HL-60 (cell line): ENCODE measurements at regions not wholly inside any gene's neighbourhood (a gene's known extent, or its start where the extent isn't known, plus 50 kb on each side); places are given as distances from the start of the nearest gene placed in this dataset.

Source experiments
- DNase-seq, 2 experiments: peaks; one replicate each; pipeline ENCODE4 v3.0.0-alpha.2; 2010 to 2020; ENCODE audit warnings: low read depth in 1 of 2, low spot score in 1 of 2
- H3K27ac ChIP-seq: fragments of 250-450 bp; sonication (Bioruptor Pico); replicated peaks from 2 replicates; pipeline ENCODE4 v1.5.1; 2020; ENCODE audit warnings: mild to moderate bottlenecking, moderate library complexity
- H3K27me3 ChIP-seq: fragments of 250-450 bp; sonication (Bioruptor Pico); 2 replicates; pipeline ENCODE4 v1.5.1; 2021; ENCODE audit warnings: mild to moderate bottlenecking, moderate library complexity; ENCODE audit not compliant: insufficient read depth, poor library complexity, severe bottlenecking
- H3K4me3 ChIP-seq: replicated peaks from 2 replicates; pipeline ENCODE4 v1.5.1; 2011; ENCODE audit warnings: mild to moderate bottlenecking, control low read depth, low read length; ENCODE audit not compliant: insufficient read depth
- GABPA ChIP-seq: IDR thresholded peaks from 2 replicates; pipeline ENCODE4 v1.6.1; 2012; ENCODE audit warnings: low read depth
- POLR2AphosphoS5 ChIP-seq: IDR thresholded peaks from 2 replicates; pipeline ENCODE4 v1.6.1; 2012; ENCODE audit warnings: low read depth
- SPI1 ChIP-seq: IDR thresholded peaks from 2 replicates; pipeline ENCODE4 v1.6.1; 2012; ENCODE audit warnings: low read depth, mild to moderate bottlenecking, borderline replicate concordance
- TF ChIP-seq, protein P1 (sequence below): IDR thresholded peaks from 2 replicates; pipeline ENCODE4 v1.6.1; 2012; ENCODE audit warnings: low read depth; ENCODE audit not compliant: insufficient replicate concordance
- TF ChIP-seq, protein P2 (sequence below): IDR thresholded peaks from one replicate; pipeline ENCODE4 v1.5.1; 2011; ENCODE audit warnings: low read length, control low read depth, inconsistent platforms; ENCODE audit not compliant: insufficient read depth

DNA sequence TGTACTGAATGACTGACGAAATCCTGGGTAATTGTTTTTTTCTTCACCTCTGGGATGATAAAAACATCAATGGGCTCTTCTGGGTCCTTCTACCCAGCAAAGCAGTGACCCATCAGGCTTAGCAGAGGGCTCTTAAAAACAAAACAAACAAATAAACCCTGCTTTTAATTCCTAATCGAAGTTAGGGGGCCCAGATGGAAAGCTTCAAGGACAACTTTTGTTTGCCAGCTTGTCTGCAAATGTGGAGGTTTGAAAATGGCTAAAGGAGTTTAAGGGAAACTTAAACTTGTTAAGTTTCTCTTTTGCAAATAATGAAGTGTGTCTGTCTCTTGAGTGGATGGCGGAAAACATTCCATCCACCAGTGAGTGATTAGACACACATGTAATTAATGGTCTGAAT is 327.2 kb downstream of the SATB2 start:
- H3K27ac ChIP-seq, result no peak overlapping the region
- no peak for DNase-seq
- TF ChIP-seq, protein P1, sequence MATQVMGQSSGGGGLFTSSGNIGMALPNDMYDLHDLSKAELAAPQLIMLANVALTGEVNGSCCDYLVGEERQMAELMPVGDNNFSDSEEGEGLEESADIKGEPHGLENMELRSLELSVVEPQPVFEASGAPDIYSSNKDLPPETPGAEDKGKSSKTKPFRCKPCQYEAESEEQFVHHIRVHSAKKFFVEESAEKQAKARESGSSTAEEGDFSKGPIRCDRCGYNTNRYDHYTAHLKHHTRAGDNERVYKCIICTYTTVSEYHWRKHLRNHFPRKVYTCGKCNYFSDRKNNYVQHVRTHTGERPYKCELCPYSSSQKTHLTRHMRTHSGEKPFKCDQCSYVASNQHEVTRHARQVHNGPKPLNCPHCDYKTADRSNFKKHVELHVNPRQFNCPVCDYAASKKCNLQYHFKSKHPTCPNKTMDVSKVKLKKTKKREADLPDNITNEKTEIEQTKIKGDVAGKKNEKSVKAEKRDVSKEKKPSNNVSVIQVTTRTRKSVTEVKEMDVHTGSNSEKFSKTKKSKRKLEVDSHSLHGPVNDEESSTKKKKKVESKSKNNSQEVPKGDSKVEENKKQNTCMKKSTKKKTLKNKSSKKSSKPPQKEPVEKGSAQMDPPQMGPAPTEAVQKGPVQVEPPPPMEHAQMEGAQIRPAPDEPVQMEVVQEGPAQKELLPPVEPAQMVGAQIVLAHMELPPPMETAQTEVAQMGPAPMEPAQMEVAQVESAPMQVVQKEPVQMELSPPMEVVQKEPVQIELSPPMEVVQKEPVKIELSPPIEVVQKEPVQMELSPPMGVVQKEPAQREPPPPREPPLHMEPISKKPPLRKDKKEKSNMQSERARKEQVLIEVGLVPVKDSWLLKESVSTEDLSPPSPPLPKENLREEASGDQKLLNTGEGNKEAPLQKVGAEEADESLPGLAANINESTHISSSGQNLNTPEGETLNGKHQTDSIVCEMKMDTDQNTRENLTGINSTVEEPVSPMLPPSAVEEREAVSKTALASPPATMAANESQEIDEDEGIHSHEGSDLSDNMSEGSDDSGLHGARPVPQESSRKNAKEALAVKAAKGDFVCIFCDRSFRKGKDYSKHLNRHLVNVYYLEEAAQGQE, result no peak
- no peak for TF ChIP-seq GABPA
- TF ChIP-seq, protein P2, sequence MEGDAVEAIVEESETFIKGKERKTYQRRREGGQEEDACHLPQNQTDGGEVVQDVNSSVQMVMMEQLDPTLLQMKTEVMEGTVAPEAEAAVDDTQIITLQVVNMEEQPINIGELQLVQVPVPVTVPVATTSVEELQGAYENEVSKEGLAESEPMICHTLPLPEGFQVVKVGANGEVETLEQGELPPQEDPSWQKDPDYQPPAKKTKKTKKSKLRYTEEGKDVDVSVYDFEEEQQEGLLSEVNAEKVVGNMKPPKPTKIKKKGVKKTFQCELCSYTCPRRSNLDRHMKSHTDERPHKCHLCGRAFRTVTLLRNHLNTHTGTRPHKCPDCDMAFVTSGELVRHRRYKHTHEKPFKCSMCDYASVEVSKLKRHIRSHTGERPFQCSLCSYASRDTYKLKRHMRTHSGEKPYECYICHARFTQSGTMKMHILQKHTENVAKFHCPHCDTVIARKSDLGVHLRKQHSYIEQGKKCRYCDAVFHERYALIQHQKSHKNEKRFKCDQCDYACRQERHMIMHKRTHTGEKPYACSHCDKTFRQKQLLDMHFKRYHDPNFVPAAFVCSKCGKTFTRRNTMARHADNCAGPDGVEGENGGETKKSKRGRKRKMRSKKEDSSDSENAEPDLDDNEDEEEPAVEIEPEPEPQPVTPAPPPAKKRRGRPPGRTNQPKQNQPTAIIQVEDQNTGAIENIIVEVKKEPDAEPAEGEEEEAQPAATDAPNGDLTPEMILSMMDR, result no peak
- no peak for TF ChIP-seq SPI1
- no peak for TF ChIP-seq POLR2AphosphoS5
- no peak overlapping the region for H3K4me3 ChIP-seq
- peaks cover 5% of the 10 kb centered on the region for H3K27me3 ChIP-seq

DNA sequence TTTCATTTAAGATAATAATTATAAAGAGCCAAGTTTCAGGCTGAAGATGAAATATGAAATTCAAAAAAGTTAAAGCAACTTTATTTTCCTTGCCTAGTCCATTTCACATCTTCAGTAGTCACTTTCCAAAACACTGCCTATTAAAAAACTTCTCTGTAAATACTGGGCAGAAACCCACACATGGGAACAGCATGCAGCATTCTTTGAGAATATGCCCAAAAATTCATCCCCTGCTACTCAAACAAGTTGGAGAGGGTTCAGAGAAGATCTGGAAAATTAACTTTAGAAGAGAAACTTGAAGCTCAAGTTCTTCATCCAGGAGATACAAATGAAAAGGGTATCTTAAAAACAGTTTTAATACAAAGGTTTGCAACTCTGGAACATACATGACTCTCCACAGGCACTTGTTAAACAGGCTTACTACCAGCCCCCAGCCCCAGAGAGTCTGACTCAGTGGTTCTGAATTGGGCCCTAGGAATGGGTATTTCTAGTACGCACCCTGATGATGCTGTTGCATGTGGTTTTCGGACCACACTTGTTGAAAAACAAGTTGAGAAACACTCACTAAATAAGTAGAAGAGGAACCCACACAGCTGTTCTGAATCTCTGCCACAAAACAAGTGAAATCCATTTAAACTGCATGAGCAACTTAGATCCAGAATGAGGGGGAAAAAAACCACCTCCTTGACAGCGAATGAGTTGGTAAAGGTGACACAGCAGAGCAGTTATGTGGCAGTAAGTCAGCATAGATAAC is 329.1 kb downstream of the SATB2 start:
- Histone ChIP-seq H3K4me3 (no peak overlapping the region), H3K27me3 (peaks cover 2% of the 10 kb centered on the region), H3K27ac (no peak overlapping the region)
- no peak for DNase-seq
- no peak for TF ChIP-seq GABPA
- TF ChIP-seq, protein P2, result no peak
- no peak for TF ChIP-seq SPI1
- TF ChIP-seq, protein P1, result no peak
- no peak for TF ChIP-seq POLR2AphosphoS5

DNA sequence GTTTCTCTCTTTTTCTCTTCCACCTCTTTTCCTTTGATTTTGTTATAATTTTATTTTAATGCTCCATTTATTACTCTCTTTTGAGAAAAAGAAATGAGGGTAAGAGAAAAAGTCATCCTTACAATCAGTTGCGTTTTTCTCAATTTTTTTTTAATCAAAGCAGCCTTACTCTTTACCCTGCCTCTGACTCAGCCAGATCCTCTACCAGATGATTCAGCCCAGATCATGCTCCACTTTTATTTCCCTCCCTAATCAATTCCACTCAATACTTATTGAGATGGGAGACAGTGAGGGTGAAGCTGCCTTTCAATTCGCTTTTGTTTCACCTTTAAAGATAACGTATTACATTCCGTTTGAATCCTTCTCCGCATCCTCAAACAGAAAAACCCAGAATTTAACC is 337.9 kb downstream of the SATB2 start:
- DNase-seq, result no peak
- Histone ChIP-seq H3K27ac (no peak overlapping the region), H3K27me3 (peaks cover 2% of the 10 kb centered on the region), H3K4me3 (no peak overlapping the region)
- TF ChIP-seq SPI1 (no peak), POLR2AphosphoS5 (no peak), GABPA (no peak)
- TF ChIP-seq, protein P1, result no peak
- TF ChIP-seq, protein P2, result no peak
